RWPE1 (cell line): ENCODE measurements at regions not wholly inside any gene's neighbourhood (a gene's known extent, or its start where the extent isn't known, plus 50 kb on each side); places are given as distances from the start of the nearest gene placed in this dataset.
"Not testable (repeated sequence)": the region's sequence is repeated elsewhere in the genome, so short reads cannot be mapped to it uniquely, and the experiment has no call there.

ENCODE experiments used
- CTCF ChIA-PET: fragments of 350-600 bp; sonication (Branson Sonifier 250); formaldehyde crosslinking; extraction: SDS; loops from one replicate; lab custom pipeline; 2021; lab: Yijun Ruan, JAX
- POLR2A ChIA-PET: fragments of 400-600 bp; formaldehyde crosslinking; extraction: SDS; loops from one replicate; lab custom pipeline; 2020; ENCODE audit warnings: antibody characterized with exemption; ENCODE audit not compliant: low non-redundant PET; lab: Yijun Ruan, JAX
- DNase-seq: peaks from one replicate; pipeline ENCODE4 v3.0.0; 2012; ENCODE audit warnings: low spot score
- H3K27ac ChIP-seq: fragments of 450-650 bp; 2 replicates; pipeline ENCODE4 v1.5.1; 2017
- CTCF ChIP-seq: fragments of 450-650 bp; conservative IDR thresholded peaks from 2 replicates; pipeline ENCODE4 v1.5.1; 2017; ENCODE audit warnings: low read depth, mild to moderate bottlenecking

DNA sequence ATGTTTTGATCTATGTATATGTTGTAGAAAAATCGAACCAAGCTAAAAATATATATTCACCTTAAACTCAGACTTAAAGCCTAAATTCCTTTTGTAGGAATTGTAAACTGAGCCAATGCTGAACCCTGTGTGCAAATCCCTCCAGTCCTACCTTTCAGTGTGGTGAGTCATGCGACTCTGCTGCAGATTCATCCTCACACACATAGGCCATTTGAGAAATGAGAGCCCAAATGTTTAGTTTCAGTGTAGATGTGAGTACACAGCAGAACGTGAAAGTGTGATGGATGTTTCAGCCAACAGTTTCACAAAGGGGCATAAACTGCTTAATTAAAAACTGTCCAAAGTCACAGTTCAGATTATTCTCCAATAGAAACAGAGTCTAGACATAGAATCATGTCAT, 193.2 kb downstream of the CDH19 start:
- ChIA-PET POLR2A (no interaction called here), CTCF (no interaction called here)
- DNase-seq = no peak
- TF ChIP-seq CTCF = no peak
- H3K27ac ChIP-seq = no peak overlapping the region

GRCh38 chr18:66395671-66396218, 208.1 kb downstream of the CDH19 start:
- ChIA-PET POLR2A (no interaction called here), CTCF (interaction anchor here (0.7 kb wide), 2 partner anchors 16 to 39 kb away, joined by 3 read pairs; no protein-coding TSS in a partner anchor)
- no peak for TF ChIP-seq CTCF
- DNase-seq = no peak
- H3K27ac ChIP-seq = no peak overlapping the region

DNA sequence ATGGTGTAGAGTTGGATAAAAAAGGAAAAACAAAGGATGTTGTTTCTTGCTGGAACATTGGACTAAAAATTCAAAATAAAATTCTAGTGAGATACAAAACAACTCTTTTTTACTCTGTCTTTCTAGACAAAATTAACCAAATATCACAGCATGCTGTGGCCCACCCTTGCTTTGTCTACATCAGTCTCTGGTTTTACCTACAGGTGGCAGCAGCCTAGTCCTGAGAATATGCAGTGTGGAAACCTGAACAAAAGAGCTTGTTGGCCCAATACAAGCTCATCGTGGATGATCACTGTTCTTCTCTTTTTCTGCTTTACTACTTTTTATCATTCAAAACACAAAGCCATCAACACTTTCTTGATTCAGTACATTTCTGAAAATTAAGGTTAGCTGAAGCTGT, 210.4 kb downstream of the CDH19 start:
- H3K27ac ChIP-seq = no peak overlapping the region
- DNase-seq = no peak
- CTCF ChIA-PET = no interaction called here
- POLR2A ChIA-PET = no interaction called here
- no peak for TF ChIP-seq CTCF

GRCh38 chr18:66377291-66377690, 226.6 kb downstream of the CDH19 start:
- POLR2A ChIA-PET = no interaction called here
- DNase-seq = no peak
- no peak for TF ChIP-seq CTCF
- CTCF ChIA-PET = no interaction called here
- no peak overlapping the region for H3K27ac ChIP-seq

GRCh38 chr18:66375391-66375790, 228.5 kb downstream of the CDH19 start:
- POLR2A ChIA-PET, CTCF ChIA-PET, H3K27ac ChIP-seq, DNase-seq: not testable (repeated sequence)

DNA sequence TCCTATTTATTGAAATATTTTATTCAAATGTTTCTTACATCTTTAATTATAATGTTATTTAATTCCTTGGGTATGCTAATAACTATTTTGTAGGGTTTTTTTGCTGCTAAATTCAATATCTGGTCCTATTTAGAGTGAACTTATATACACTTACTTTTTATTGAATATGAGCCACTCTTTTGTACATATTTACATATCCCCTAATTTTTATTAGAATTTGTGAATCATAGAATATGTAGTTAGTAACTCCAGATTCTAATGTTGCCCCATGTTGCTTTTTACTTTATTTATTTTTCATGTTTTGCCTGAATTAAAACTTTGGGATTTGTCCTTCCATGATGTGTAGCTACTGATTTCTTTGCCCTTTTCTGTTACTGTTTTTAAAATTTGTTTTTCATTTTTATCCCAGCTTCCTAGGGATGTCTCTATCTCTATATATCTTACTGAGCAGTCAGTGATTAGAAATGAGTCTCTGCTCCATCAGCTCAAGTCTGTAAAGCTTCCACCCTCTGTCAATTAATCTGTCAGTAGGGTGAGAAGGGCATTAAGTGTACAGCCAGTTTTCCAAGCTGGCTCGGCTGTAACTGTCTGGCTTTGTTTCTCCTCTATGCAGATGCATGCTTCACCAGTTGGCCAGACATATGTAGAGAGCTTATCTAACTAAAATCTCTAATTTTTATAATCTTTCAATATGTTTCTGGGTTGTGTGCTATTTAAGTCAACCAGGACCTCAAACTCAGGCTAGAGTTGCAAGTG, 256.9 kb downstream of the CDH19 start:
- CTCF ChIA-PET = interaction anchor here (0.7 kb wide), 1 partner anchor 453 kb away, joined by 6 read pairs; no protein-coding TSS in a partner anchor
- H3K27ac ChIP-seq = no peak overlapping the region
- POLR2A ChIA-PET = no interaction called here
- TF ChIP-seq CTCF = no peak
- DNase-seq = no peak

GRCh38 chr18:66344227-66344626, 259.7 kb downstream of the CDH19 start:
- ChIA-PET POLR2A (no interaction called here), CTCF (no interaction called here)
- no peak overlapping the region for H3K27ac ChIP-seq
- DNase-seq = no peak
- no peak for TF ChIP-seq CTCF
